Caki2 (cell line): ENCODE measurements at regions not wholly inside any gene's neighbourhood (a gene's known extent, or its start where the extent isn't known, plus 50 kb on each side); places are given as distances from the start of the nearest gene placed in this dataset.

ENCODE experiments used
- DNase-seq: peaks from one replicate; pipeline ENCODE4 v3.0.0-alpha.2; 2015; ENCODE audit warnings: low read depth
- in situ Hi-C: cut with HindIII; loops from 2 replicates; pipeline ENCODE4 v1.10.0; 2016; ENCODE audit warnings: low sequenced_read_pairs, low pct_unique_long_range_greater_than_20kb, mixed read lengths

- in situ Hi-C loops, result no loop called here
- DNase-seq, result no peak
Observed at GRCh38 chr11:69386594-69387408, 92.8 kb downstream of the MYEOV start.

- in situ Hi-C loops, result no loop called here
- DNase-seq, result no peak
Observed at GRCh38 chr11:69387409-69387885, 93.5 kb downstream of the MYEOV start.

GRCh38 chr11:69388210-69388609, 93.3 kb upstream of the LINC01488 start:
- in situ Hi-C loops, result no loop called here
- DNase-seq, result no peak

GRCh38 chr11:69388661-69389060, 92.8 kb upstream of the LINC01488 start:
- no peak for DNase-seq
- in situ Hi-C loops, result no loop called here

GRCh38 chr11:69390561-69390960, 90.9 kb upstream of the LINC01488 start:
- DNase-seq, result no peak
- in situ Hi-C loops, result no loop called here

GRCh38 chr11:69391192-69392103, 90.0 kb upstream of the LINC01488 start:
- DNase-seq, result no peak
- in situ Hi-C loops, result no loop called here

- DNase-seq, result no peak
- in situ Hi-C loops, result no loop called here
Observed at GRCh38 chr11:69392104-69392653, 89.3 kb upstream of the LINC01488 start.

GRCh38 chr11:69393178-69393832, 88.2 kb upstream of the LINC01488 start:
- DNase-seq, result no peak
- in situ Hi-C loops, result no loop called here

- DNase-seq, result no peak
- in situ Hi-C loops, result no loop called here
Observed at GRCh38 chr11:69393865-69394233, 87.6 kb upstream of the LINC01488 start.

GRCh38 chr11:69394234-69394868, 87.1 kb upstream of the LINC01488 start:
- in situ Hi-C loops, result no loop called here
- DNase-seq, result no peak

GRCh38 chr11:69394869-69395246, 86.6 kb upstream of the LINC01488 start:
- no peak for DNase-seq
- in situ Hi-C loops, result no loop called here

- in situ Hi-C loops, result no loop called here
- no peak for DNase-seq
Observed at GRCh38 chr11:69395287-69395686, 86.2 kb upstream of the LINC01488 start.

GRCh38 chr11:69396051-69396947, 85.2 kb upstream of the LINC01488 start:
- in situ Hi-C loops, result no loop called here
- no peak for DNase-seq

- DNase-seq, result no peak
- in situ Hi-C loops, result no loop called here
Observed at GRCh38 chr11:69396948-69397307, 84.5 kb upstream of the LINC01488 start.

GRCh38 chr11:69397732-69398131, 83.7 kb upstream of the LINC01488 start:
- in situ Hi-C loops, result no loop called here

GRCh38 chr11:69398529-69399492, 82.7 kb upstream of the LINC01488 start:
- in situ Hi-C loops, result no loop called here
- no peak for DNase-seq

More at GRCh38 chr11:69397732-69398131, 83.7 kb upstream of the LINC01488 start:
- no peak for DNase-seq
